Stimulated activated CD4-positive, alpha-beta T cell treated with anti-CD3 and anti-CD28 coated beads, Interleukin-1b, Interleukin-23, amount 100 ng/mL, for 1 hour (primary cell): ENCODE measurements at regions not wholly inside any gene's neighbourhood (a gene's known extent, or its start where the extent isn't known, plus 50 kb on each side); places are given as distances from the start of the nearest gene placed in this dataset.

Source experiments
- DNase-seq, 2 donors: peaks; one replicate each; pipeline ENCODE4 v3.0.0-alpha.2; 2020; ENCODE audit warnings: low read depth in 2 of 2

DNA sequence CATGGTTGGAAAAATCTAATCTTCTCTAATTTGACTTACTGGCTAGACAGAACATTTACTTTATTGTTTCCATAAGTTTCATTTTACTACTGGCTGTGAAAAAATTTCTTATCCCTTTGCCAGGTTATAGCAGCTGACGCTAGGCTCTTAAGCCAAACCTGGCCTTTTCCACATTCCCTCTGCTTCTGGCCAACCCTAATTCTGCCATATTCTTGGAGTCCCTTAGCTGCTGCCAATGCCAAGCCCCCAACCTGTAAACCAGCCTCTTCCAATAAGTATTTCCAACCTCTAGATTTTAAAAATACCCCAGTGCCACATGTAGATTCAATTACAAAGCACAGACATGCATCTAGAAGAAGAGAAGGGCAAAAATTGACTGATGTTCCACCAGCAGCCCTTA, 452.3 kb upstream of the MEX3C start:
- DNase-seq = no peak

DNA sequence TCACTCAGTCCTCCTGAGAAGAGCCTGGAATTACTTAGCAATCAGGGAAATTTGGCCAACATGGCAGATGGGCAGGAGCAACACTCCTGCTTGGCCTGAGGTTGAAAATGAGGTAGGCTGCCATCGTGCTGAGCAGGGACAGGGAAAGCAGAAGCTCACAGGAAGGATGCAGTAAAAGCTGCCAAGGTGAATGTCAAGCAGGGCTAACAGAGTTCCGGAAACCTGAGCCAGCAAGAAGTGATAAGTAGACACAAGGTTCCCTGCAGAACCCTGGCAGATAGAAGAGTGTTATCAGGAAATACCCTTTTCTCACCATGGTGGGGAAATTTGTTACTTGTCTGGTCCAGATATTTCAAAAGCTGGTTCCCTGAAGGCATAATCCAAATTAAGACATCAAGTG, 454.3 kb upstream of the MEX3C start:
- no peak for DNase-seq

DNA sequence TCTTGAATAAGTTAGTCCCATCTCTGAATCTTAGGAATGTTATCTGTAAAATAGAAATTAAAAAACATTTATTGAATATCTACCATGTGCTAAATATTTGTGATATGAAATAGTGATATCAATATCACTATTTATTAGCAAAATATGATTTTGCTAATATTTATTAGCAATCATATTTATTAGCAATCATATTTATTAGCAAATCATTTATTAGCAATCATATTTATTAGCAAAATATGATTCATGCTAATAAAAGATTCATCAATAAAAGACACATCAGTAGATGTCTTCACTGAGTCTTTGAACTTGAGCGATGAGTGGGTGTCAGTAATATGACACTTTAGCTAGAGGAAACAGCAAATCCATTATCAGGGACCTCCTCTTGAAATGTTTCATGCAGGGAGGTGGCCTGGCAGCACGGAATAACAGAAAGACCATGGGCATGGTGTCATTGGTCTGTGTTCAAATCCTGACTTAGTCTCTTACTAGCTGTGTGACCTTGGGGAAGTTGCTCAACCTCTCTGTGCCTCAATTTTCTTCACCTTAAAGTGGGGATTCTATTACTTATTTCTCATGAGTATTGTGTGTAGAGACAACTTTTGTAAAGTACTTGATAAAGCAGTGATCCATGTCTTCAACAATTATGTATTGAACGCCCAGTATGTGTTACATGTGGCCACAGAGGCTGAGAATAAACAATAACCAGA, 456.2 kb upstream of the MEX3C start:
- no peak for DNase-seq

DNA sequence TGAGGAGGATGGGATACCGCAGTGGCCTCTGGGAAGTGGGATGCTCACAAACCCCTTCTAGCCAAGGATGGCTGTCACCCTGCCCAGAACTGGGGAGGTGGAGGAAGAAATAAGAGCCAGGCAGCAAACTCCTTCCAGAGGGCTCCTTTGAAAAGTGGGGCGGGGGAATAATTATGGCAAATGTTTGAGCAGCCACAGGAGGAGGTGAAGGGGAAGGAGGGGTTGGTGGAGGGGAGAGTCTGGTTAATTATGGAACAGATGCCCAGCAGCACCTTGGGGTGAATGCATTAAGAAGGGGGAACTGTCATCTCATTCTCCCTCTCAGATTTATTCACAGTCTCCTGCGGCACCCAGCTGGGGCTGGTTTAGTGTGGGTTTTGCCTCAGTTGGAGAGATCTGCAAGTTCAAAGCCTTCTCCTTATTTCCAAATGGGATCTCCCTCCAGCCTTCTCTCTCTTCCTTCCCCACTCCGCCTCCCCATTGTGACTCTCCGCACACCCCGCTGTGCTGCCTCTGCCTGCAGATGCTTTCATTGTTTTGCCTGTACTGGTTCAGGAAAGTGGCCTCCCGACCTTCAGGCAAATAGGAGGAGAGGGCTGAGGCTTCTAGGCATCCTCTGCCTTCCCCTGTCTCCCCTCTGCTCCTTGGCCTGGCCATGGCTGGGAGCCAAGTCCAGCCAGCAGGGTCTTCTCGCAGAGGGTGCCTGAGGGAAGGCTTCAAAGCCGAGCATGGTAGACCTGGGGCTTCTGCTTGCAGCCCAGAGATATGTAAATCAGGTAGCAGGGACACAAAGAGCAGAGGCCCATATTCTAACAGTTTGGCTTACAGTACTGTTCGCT, 457.2 kb upstream of the MEX3C start:
- DNase-seq = no peak

DNA sequence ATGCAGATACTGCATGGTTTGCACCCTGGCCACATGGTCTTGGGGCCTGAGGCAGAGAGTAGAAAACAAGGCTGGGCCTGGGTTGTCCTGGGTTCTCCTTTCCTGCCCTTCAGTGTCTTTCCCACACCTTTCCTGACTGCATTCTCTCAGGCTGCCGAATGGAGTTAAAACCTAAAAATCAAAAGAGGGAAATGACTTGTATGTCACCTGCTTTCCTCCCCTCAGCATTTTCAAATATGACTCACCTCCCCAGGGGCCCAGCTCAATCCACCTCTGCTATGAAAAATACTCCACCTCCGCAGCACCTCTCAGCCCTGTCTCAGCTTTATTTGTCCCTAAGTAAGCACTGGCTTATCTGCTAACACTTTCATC, 457.8 kb upstream of the MEX3C start:
- no peak for DNase-seq

DNA sequence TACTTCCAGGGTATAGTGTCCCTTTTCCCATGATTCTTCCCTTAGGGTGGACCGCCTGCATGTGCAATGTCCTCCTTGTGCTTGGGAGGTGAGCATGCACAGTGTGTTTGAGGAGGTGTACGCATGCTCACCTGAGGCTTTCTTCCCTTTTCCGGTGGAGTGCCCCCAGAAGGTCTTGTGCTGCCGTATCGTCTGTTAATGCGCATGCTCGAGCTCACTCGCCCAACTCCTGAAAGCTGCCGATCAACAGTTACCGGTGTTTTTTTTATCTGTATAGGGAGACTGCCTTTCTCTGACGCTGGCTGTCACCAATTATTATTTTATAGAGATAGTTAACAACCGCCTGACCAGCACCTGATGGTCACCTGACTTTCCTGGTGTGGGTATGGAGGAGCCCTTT, 458.8 kb upstream of the MEX3C start:
- DNase-seq = no peak

DNA sequence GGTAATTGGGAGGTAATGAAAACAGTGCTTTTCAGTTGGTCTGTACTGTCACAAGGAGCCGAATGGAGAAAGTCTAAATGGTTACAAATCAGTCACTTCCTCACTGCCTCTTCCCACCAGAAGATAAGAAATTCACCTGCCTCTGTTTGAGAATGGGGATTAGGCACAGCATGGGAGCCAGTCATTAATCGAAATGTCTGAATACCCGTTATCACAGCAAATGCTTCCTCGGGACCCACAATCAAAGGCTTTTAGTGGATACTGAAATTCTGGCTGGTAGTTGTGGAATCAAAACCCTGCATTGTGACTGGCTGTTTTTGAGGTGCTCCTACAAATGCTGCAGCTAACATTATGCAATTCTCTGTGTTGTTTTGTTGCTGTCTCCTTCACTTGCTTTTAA, 461.0 kb upstream of the MEX3C start:
- DNase-seq = no peak

DNA sequence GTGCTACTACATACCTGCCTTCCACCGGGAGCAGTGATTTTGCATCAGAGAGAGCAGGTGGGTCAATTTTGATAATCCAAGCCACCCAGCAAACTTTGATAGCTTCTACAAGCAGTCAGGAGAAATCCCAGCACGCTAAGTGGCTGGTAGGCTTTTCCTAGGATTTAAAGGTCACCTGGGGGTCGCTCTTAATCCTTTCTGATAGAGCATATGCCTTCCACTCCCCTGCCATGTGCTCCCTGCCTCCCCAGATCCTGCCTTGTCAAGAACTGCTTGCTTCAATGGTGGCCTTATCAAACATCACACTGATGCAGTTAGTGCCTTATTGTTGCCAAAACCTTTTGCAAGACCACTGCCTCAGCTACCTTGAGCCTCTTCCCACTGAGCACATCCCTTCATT, 462.3 kb upstream of the MEX3C start:
- DNase-seq = no peak

DNA sequence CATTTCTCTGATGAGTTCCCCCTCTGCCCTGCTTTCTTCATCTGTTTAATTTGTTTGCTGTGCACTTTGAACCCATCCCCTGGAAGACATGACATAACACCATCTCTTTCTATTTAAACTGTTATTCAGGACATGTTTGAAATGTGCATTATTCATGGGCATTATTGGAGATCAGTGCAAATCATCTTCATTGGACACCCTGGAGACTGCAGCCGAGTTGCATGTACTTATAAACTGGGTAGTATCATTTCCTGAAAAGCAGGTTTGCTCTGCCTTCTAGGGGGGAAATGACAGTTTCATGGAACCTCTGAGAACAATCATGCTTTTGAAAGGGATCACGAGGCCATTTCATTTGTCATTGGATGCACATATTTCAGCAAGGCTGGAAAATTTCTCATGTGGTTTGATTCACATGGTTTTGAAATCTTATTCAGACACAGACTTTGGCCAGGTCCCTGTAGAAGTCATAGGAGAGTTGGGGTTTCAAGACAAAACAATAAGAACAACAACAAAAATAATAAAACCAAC, 462.8 kb upstream of the MEX3C start:
- DNase-seq = no peak

DNA sequence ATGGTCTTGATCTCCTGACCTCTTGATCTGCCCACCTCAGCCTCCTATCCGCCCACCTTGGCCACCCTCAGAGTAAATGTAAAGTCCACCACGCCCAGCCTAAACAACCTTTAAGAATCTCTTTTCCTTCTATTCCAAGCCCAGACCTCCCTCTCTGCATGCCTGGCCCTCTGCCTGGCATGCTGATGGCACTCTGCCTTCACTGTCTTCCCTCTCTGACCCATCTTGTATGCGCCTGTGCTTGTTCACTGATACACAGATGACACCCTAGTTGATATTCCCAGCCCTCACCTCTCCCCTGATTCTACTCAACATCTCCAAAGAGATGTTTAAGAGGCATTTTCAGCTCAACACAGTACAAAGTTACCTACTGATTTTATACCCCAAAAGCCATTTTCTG, 466.8 kb upstream of the MEX3C start:
- DNase-seq = no peak

DNA sequence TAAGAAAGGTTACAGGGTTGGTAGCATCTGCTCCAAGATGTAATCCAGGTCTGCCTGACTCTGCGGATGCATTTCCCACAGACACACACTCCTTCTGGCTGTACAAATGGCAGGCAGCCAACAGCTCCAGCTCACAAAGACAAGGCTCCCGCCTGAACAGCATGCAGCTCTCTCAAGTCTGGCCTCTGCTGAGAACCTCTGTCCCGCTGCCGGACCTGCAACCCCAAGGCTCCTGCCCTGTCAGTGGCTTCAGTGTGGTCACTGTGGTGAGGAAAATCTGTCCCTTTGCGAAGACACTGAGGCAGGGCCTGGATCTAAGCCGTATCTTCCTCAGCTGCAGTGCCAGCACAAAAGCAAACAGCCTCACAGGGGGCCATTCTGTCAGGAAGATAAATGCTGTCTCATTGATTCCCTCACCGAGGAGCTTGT, 469.3 kb upstream of the MEX3C start:
- no peak for DNase-seq

DNA sequence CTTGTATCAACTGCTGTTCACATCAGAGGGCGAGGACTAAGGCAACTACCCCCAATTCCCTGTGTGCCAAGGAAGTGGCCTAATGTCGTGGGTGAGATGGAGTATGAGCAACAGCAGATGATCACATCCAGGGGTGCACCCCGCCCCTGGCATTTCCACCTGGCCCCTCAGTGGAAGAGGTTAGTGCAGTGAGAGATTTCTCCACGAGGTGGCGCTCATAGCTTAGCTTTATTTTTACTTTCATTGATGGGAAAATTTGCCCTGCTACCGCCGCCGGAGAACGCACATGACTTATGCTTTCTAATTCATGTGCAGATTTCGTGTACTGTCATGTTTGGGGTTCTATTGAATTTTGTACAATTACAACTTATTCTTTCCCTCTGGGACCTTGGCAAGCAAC, 470.6 kb upstream of the MEX3C start:
- DNase-seq = peak in 1 of 2 donors; percentile 8

DNA sequence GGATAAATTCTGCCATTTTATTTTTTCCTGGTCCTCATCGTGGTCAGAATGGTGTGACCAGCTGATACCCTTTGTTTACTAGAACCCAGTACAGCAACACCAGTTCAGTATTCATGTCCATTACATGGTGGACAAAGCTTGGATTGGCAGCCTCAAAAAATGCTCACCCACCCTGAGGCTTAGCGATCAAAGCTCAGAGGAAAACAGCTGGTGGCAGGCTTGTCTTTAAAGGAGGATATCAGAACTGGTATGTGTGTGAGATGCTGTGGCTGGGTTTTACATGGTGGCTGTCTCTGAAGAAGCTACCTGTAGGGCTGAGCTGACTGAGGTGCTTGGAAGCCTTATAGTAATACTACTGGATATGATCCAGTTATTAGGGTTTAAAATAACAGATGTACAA, 471.1 kb upstream of the MEX3C start:
- DNase-seq = no peak

DNA sequence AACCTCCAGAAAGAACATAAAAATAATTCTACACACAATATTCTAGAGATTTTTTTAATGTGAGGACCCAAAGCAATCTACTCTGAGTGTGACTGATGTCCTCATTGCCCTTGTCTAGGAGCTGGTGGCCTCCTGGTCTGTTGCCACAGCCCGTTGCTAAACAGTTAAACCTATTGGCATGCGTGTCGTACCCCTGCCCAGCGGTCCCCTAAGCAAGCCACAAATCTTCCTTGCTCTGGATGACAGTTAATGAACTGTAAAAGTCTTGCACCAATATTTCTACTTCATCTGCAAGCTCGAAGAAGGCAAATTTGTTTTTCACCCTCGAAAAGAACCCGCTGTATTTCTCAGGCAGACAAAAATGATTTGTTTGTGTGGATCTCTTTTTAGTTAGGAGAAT, 489.1 kb upstream of the MEX3C start:
- DNase-seq = no peak

DNA sequence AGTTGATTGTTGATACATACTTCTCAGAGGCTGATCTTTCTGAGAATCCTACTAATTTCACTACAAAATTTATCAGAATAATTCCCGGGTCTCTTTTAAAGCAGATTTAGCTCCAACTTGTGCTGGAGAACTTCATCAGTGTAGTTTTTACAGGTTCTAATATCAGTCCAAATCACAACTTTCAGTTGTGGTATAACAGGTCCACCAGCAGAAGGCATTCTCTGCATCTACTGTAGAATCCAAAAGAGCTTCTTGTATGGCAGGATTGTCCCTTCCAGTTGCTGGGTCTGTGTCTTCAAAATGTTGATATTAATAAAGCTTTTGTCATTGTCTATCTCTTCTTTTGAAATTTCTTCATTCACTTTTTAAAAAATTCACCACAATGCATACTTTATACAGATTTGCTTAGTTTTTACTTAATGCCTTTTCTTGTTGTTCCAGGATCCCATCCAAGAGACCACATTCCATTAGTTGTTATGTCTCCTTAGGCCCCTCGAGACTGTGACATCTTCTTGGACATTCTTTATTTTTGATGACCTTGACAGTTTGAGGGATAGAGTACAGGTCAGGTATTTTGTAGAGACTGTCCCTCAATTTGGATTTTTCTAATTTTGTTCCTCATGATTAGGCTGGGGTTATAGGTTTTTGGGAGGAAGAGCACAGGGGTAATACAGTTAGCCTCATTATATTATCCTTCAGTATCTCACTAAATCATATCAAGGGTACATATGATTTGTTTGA, 490.5 kb upstream of the MEX3C start:
- DNase-seq = no peak

DNA sequence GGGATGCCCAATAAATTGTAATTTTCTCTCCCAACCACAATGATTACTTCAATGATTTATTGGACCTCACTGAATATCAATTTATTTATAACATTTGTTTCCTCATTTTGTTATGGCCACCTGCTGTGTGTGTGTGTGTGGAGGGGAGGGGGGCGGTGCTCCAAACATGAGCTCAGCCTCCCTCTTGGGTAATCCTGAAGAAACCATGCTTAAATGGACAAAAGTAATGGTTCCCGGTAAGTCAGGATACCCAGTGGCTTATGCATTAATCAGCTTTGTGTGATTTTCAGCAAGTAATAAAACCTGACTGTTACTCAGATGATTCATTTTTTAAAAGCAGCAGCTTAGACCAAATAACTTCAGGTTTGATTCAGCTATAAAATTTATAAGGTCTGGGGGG, 495.1 kb upstream of the MEX3C start:
- DNase-seq = no peak

DNA sequence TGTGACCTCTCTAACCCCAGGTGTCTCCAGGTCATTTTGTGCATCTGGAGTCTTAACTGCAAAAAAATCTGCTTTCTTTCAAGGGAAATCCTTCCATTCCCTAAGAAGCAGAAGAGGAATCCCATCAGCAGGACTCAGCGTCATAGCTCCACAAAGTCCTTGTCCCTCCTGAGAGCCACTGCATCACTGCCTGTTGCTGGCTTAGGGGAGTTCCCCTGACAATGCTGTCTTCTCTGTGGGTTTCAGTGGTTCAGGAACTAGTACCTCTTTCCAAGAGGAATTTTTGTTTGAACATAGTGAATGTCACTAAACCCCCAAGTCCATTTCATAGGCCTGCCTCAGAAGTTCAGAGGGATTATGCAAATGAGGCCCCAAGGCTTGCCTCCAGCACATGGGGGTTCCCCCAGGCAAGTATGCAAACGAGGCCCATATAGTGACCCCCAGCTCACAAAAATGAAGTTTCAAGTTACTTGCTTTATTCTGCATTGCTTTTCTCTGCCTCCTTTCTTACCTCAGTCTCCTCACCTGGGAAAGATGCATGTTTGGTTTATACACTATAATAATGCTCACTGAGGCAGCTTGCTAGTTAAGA, 513.9 kb upstream of the MEX3C start:
- DNase-seq = no peak

DNA sequence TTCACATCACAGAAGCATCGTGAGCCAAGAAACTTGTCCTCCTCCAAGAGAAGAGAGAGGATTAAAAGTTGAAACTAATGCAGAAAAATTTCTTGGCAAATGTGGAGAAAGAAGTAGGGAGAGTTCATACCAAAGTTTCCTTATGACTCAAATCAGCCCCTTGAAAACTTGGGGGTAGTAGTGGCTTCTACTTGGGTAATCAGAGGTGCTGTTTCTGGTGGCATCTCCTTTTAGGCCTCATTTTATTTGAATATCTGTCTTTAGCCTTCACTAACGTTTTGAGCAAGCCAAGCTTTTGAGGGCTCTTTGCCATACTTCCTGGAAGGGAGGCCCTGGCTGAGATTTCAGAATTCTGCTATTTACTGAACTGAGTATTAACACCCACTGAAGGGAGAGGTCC, 515.3 kb upstream of the MEX3C start:
- DNase-seq = no peak

DNA sequence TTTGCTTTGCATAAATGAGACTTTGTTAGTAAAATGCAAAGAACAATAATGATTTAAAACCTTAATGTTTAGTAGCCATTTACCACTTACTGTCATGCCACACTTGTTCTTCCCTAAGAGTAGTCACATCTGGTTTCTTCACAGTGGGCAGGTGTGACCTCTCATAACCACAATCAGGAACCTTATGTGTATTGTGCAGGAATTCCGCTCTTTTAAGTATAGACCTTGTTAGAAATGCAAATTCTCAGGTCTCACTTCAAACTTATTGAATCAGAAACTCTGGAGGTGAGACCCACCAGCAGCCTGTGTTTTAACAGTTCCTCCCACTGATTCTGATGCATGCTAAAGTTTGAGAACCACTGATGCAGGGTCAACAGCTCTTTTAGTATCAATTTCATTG, 518.8 kb upstream of the MEX3C start:
- DNase-seq = no peak

DNA sequence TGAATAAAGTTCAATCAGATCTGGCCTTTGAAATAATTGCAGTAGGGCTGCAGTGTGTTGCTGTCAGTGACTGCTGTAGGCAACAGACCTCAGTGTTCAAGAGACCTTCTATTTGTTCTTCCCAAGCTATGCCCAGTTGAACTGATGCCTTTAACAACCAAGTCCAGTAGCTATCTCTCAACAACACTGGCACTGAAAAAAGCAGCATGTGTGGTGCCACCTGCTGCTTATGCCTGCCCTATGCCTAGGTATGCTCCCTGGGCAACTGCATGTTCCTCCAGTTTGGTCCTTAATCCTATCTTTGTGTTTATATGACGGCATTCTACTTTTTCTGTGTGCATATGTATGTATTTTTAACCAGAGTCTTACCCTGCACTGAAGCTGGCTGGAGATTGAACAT, 523.9 kb upstream of the MEX3C start:
- no peak for DNase-seq

DNA sequence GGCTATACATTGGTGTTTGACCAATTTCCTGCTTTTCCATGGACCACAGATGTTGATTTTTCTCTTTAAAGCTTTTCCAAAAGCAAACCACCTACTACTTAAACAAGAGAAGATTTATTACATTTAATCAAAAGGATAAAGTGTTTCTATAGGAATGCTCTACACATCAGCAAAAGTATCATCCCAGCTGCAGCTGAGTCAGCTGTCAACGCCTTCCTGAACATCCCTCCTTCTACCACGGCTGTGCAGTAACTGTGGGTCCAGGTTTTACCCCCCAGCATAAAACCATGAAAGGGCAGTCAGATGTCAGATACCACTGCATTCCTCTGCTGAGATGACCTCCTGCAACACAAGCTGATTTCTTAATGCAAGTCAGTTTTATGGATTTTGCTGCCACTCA, 524.5 kb upstream of the MEX3C start:
- no peak for DNase-seq
